OCI-LY7 (cell line): ENCODE measurements at regions not wholly inside any gene's neighbourhood (a gene's known extent, or its start where the extent isn't known, plus 50 kb on each side); places are given as distances from the start of the nearest gene placed in this dataset.

Source experiments
- EZH2phosphoT487 ChIP-seq: fragments of 200-600 bp; sonication (generic); IDR thresholded peaks from 2 replicates; pipeline ENCODE4 v1.6.1; 2018; ENCODE audit warnings: low read depth, borderline replicate concordance, mild to moderate bottlenecking, mixed run types, antibody characterized with exemption, low read length, moderate library complexity, mixed read lengths
- TF ChIP-seq, protein P1 (sequence below): fragments of 200-600 bp; sonication (generic); conservative IDR thresholded peaks from 2 replicates; pipeline ENCODE4 v1.5.1; 2014; ENCODE audit warnings: mild to moderate bottlenecking, antibody characterized with exemption, low read length, moderate library complexity, mixed read lengths

DNA sequence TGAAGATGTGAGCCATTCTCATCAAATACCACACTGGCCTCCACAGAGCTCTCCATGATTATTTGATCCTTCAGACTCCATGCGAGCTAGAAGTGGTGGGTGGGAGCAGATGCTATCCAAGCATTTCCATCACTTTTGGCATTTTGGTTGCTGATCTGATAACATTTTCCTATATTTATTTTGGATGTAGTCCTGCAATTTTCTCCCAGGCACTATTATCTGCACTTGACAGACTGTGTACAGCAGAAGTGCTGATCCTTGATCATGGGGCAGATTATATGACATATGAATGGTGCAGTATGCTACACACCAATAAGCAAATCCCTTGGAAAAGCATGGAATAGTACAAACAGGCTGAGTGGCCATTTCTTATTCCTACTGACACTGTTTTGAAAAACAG, 167.6 kb upstream of the LRRC7 start:
- TF ChIP-seq, protein P1, sequence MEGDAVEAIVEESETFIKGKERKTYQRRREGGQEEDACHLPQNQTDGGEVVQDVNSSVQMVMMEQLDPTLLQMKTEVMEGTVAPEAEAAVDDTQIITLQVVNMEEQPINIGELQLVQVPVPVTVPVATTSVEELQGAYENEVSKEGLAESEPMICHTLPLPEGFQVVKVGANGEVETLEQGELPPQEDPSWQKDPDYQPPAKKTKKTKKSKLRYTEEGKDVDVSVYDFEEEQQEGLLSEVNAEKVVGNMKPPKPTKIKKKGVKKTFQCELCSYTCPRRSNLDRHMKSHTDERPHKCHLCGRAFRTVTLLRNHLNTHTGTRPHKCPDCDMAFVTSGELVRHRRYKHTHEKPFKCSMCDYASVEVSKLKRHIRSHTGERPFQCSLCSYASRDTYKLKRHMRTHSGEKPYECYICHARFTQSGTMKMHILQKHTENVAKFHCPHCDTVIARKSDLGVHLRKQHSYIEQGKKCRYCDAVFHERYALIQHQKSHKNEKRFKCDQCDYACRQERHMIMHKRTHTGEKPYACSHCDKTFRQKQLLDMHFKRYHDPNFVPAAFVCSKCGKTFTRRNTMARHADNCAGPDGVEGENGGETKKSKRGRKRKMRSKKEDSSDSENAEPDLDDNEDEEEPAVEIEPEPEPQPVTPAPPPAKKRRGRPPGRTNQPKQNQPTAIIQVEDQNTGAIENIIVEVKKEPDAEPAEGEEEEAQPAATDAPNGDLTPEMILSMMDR: no peak
- no peak for TF ChIP-seq EZH2phosphoT487
